ENCODE measurements at regions not wholly inside any gene's neighbourhood (a gene's known extent, or its start where the extent isn't known, plus 50 kb on each side); places are given as distances from the start of the nearest gene placed in this dataset.

DNA sequence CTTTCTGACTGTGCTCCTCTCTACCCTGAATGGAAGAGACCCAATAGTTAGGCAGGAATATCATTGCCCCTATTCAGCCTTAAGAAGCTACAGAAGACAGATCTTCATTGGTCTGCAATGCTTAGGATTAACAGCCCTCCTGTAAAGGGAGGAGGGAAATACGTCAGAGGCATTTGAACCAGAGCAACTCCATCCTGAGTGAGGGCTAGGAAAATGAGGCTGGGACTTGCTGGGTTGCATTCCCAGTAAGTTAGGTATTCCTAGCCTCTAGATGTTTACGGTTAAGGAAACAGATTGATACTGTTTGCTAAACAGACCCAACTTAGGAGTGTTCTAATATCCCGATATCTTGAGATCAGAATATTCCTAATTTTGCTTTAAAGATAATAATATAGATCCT is 63.5 kb downstream of the PCDH18 start:
- FAIRE-seq, result no peak
- no peak for DNase-seq (ENCODE audit: low spot score in 2 of 2)

DNA sequence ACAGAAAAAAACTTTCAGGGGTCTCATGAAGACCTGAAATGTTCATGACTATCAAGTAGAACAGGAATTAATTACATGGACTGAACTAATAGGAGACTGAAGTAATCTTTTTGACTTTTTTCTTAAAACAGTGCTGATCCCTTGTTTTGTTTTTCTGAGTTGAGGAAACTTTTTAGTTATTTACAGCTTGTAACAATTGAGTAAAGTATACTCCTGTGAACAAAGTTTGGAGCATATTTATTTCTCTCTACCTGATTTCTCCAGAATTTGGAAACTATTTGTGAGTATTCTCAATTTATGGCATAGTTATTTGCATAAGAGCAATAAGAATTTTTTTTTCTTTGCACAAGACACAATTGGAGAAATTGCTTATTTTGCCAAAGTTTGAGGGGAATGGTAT is 64.8 kb downstream of the PCDH18 start:
- no peak for FAIRE-seq
- DNase-seq (ENCODE audit: low spot score in 2 of 2), result no peak

GRCh38 chr4:137463377-137464003 is 68.8 kb downstream of the PCDH18 start:
- no peak for DNase-seq (ENCODE audit: low spot score in 2 of 2)
- no peak for FAIRE-seq

- DNase-seq (ENCODE audit: low spot score in 2 of 2) (no peak), FAIRE-seq (no peak)
Observed at GRCh38 chr4:137455647-137456321, 76.5 kb downstream of the PCDH18 start.

GRCh38 chr4:137454767-137455166 is 77.5 kb downstream of the PCDH18 start:
- FAIRE-seq, result no peak
- DNase-seq (ENCODE audit: low spot score in 2 of 2), result no peak

DNA sequence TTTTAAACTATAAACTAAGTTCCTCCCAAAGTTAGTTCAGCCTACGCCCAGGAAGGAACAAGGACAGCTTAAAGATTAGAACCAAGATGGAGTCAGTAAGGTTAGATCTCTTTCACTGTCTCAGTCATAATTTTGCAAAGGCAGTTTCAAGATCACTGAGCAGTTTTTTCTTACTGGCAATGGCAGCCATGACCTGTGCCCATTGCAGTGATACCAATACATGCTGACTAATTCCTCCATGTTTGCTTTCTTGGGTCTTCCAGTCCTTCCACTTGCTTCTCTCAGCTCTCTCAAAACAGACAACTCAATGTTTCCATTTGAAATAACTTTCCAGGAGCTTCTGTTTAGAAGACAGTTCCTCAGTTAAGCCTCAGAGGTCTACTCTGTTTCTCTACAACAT is 79.5 kb downstream of the PCDH18 start:
- no peak for FAIRE-seq
- DNase-seq (ENCODE audit: low spot score in 2 of 2), result no peak

DNA sequence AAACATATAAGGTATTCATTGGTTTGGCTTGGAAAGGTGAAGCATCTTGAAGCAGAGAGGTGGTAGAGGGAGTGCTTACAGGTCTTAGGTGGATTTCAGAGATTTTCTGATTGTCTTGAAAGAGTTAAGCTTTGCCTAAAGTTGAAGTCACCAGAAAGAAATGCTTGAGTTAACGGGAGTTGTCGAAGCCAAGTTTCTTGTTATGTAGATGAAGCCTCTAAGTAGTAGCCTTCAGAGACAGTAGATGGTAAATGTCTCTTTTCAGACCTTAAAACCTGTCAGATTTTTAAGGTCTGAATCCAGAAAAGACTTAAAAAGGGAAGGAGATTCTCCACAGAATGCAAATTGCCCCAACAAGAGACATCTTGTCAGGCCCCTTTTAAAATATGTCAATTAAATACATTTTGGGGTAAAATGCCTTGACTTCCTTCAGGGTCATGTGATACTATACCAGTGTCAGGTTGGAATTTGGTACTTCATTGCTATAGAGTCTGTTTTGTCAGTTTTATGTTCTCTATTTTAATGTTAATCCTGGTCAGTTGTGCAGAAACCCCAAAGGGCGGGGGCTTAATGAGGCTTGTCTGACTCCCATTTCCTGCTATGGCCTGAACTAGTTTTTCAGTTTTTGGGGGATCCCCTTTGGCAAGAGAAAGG is 81.0 kb downstream of the PCDH18 start:
- FAIRE-seq, result no peak
- no peak for DNase-seq (ENCODE audit: low spot score in 2 of 2)

DNA sequence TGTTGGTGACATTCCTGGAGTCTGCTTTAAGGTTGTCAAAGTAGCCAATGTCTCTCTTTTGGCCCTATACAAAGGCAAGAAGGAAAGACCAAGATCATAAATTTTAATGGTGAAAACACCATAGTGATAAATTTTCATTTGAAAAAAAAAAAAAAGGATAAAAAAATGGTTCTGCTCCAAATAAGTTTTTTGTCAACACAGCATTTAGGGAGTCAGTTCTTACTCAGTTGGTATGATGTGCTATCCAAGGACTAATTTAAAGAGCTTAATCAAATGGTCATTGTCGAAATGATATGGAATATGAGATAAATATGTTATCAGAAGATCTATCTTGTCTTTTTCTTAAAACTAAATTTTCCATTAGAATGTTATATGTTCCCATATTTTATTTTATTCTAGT is 83.9 kb downstream of the PCDH18 start:
- FAIRE-seq, result no peak
- no peak for DNase-seq (ENCODE audit: low spot score in 2 of 2)

DNA sequence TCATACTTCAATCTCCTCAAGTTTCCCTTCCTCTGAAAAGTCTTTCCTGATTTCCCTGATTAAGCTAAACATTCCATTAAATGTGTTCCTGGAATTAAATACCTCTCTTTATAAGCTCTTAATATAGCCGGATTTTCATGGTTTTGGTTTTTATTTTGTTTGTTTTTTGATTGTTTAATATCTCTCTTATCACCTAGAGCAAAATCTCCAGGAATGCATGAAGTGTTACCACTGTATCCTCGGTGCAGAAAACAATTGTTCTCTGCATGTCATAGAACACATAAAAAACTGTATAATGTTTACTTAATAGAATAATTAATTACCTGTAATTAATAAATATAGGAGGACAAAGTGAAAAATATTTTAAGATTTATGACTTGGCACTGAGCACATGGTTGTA is 86.2 kb downstream of the PCDH18 start:
- FAIRE-seq (no peak), DNase-seq (ENCODE audit: low spot score in 2 of 2) (no peak)

DNA sequence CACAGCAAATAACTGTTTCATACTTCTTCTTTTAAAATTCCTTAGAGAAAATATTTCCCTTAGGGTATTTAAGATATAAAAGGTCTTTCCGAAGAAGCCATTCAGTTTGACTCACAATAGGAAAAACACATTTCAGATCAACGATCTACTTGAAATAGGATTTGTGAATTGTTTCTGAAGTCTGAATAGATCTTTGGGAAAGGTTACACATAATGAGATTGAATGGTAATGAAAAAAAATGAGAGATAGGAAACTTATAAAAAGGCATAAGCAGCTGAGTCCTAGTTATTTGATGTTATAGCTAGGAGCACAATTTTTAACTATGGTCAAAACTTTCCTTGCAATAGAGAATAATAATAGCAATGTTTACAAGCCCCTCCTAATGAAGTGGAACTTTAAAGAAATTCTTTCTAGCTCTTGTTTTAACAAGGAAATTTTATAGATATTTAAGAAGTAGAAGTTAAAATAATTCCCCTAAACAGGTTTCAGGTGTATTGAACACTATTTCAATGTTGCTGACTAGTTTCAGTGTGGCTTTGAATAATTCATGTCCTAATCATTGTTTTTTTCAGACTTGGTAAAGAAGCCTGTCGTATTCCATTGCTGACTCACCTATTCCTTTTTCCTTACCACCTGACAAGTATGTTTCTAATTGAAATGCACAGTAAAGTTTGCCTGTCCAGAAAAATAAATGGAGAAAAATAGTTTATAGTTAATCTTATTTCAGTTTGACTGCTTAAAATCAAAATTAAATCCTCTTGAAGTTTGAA is 89.1 kb downstream of the PCDH18 start:
- FAIRE-seq, result no peak
- no peak for DNase-seq (ENCODE audit: low spot score in 2 of 2)

GRCh38 chr4:137432446-137433311 is 99.6 kb downstream of the PCDH18 start:
- FAIRE-seq (no peak), DNase-seq (ENCODE audit: low spot score in 2 of 2) (no peak)

GRCh38 chr4:137430171-137430570 is 102.1 kb downstream of the PCDH18 start:
- no peak for FAIRE-seq
- DNase-seq (ENCODE audit: low spot score in 2 of 2), result no peak

DNA sequence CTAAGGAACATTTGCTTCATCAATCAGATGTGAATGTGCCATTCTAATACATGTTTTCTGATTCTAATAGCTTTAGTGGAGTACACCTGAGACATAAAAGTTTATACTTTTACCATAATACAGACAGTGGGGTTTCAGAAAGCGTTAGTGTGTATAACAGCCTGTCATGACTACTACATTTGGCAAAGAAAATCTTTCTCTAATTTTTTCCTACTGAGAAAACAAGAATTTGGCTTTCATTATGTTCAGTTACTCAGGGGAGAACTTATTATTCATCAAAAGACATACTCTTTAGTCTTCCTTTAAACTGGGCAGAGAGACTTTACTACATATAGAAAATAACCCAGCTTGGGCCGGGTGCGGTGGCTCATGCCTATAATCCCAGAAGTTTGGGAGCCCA is 104.9 kb downstream of the PCDH18 start:
- DNase-seq (ENCODE audit: low spot score in 2 of 2) (no peak), FAIRE-seq (no peak)

DNA sequence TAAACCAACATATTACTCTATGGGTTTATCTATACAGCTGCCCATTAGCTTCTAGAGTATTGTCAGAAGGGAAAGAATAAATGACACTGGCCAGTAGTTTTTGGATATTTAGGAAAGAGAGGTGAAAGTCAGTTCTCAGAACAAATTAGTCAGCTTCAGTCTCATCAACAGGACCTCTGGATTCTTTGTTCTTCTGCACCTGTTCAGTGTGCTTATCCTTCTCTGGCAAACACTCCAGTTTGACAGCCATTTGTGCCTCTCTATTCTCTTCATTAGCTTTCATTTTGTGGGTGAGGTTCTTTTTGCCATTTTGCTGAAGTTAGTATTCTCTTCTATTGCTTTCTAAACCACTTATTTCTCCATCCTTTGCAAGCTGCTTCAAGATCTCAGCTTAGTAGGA is 107.0 kb downstream of the PCDH18 start:
- FAIRE-seq (no peak), DNase-seq (ENCODE audit: low spot score in 2 of 2) (no peak)

GRCh38 chr4:137422666-137423065 is 109.6 kb downstream of the PCDH18 start:
- FAIRE-seq (no peak), DNase-seq (ENCODE audit: low spot score in 2 of 2) (no peak)

DNA sequence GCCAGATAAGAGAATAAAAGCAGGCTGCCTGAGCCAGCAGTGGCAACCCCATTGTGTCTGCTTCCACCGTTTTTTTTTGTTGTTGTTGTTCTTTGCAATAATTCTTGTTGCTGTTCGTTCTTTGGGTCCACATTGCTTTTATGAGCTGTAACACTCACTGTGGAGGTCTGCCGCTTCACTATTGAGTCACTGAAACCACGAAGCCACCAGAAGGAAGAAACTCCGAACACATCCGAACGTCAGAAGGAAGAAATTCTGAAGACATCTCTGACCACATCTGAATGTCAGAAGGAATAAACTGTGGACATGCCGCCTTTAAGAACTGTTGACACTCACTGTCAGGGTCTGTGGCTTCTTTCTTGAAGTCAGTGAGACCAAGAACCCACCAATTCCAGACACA is 110.5 kb downstream of the PCDH18 start:
- no peak for DNase-seq (ENCODE audit: low spot score in 2 of 2)
- no peak for FAIRE-seq

- FAIRE-seq (no peak), DNase-seq (ENCODE audit: low spot score in 2 of 2) (no peak)
Observed at GRCh38 chr4:137420901-137421396, 111.3 kb downstream of the PCDH18 start.

DNA sequence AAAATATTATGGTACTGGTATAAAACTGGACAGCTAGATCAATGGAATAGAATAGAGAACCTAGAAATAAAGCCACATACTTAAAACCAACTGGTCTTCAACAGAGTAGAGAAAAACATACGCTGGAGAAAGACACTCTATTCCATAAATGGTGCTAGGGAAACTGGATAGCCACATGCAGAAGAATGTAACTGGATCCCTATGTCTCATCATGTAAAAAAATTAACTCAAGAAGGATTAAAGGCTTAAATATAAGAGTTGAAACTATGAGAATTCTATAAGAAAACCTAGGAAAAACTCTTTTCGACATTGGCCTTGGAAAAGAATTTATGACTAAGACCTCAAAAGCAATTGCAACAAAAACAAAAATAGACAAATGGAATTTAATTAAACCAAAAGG is 114.6 kb downstream of the PCDH18 start:
- FAIRE-seq (no peak), DNase-seq (ENCODE audit: low spot score in 2 of 2) (no peak)

DNA sequence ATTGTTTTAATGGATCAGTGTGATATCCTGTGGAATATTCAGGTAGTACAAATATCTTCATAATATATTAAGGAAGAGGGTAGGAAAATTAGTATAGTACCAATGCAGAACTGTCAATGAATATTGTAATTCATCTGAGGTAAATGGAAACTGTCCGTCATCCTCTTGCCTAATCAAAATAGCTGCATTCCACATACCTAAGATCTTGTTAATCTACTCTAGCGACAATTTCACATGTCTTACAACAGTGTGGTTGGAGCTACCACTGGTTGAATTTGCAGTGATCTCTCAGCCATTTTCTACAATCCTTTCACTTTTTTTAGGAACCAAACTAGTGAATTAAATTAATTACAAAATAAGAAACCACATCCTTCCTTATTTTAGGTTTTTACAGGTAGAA is 117.5 kb downstream of the PCDH18 start:
- DNase-seq (ENCODE audit: low spot score in 2 of 2), result no peak
- FAIRE-seq, result no peak

GRCh38 chr4:137408527-137409177 is 123.6 kb downstream of the PCDH18 start:
- DNase-seq (ENCODE audit: low spot score in 2 of 2) (no peak), FAIRE-seq (no peak)
